HL-60 (cell line): ENCODE measurements at regions not wholly inside any gene's neighbourhood (a gene's known extent, or its start where the extent isn't known, plus 50 kb on each side); places are given as distances from the start of the nearest gene placed in this dataset.

Source experiments
- DNase-seq, 2 experiments: peaks; one replicate each; pipeline ENCODE4 v3.0.0-alpha.2; 2010 to 2020; ENCODE audit warnings: low read depth in 1 of 2, low spot score in 1 of 2
- H3K27ac ChIP-seq: fragments of 250-450 bp; sonication (Bioruptor Pico); replicated peaks from 2 replicates; pipeline ENCODE4 v1.5.1; 2020; ENCODE audit warnings: mild to moderate bottlenecking, moderate library complexity
- H3K27me3 ChIP-seq: fragments of 250-450 bp; sonication (Bioruptor Pico); 2 replicates; pipeline ENCODE4 v1.5.1; 2021; ENCODE audit warnings: mild to moderate bottlenecking, moderate library complexity; ENCODE audit not compliant: insufficient read depth, poor library complexity, severe bottlenecking
- H3K4me3 ChIP-seq: replicated peaks from 2 replicates; pipeline ENCODE4 v1.5.1; 2011; ENCODE audit warnings: mild to moderate bottlenecking, control low read depth, low read length; ENCODE audit not compliant: insufficient read depth
- CTCF ChIP-seq: IDR thresholded peaks from one replicate; pipeline ENCODE4 v1.5.1; 2011; ENCODE audit warnings: low read length, control low read depth, inconsistent platforms; ENCODE audit not compliant: insufficient read depth
- GABPA ChIP-seq: IDR thresholded peaks from 2 replicates; pipeline ENCODE4 v1.6.1; 2012; ENCODE audit warnings: low read depth
- POLR2AphosphoS5 ChIP-seq: IDR thresholded peaks from 2 replicates; pipeline ENCODE4 v1.6.1; 2012; ENCODE audit warnings: low read depth
- REST ChIP-seq: IDR thresholded peaks from 2 replicates; pipeline ENCODE4 v1.6.1; 2012; ENCODE audit warnings: low read depth; ENCODE audit not compliant: insufficient replicate concordance
- SPI1 ChIP-seq: IDR thresholded peaks from 2 replicates; pipeline ENCODE4 v1.6.1; 2012; ENCODE audit warnings: low read depth, mild to moderate bottlenecking, borderline replicate concordance

GRCh38 chr18:67590571-67591141, 74.1 kb upstream of the DSEL start:
- no peak overlapping the region for H3K27ac ChIP-seq
- TF ChIP-seq GABPA (no peak), REST (no peak), POLR2AphosphoS5 (no peak), SPI1 (no peak), CTCF (no peak)
- no peaks in the 10 kb centered on the region for H3K27me3 ChIP-seq
- no peak overlapping the region for H3K4me3 ChIP-seq
- no peak for DNase-seq

GRCh38 chr18:67589325-67589724, 72.8 kb upstream of the DSEL start:
- H3K27ac ChIP-seq, result no peak overlapping the region
- H3K4me3 ChIP-seq, result no peak overlapping the region
- no peak for DNase-seq
- TF ChIP-seq CTCF (no peak), REST (no peak), GABPA (no peak), SPI1 (no peak), POLR2AphosphoS5 (no peak)
- H3K27me3 ChIP-seq, result no peaks in the 10 kb centered on the region

GRCh38 chr18:67586101-67586500, 69.6 kb upstream of the DSEL start:
- Histone ChIP-seq H3K27ac (no peak overlapping the region), H3K4me3 (no peak overlapping the region), H3K27me3 (no peaks in the 10 kb centered on the region)
- TF ChIP-seq REST (no peak), GABPA (no peak), SPI1 (no peak), POLR2AphosphoS5 (no peak), CTCF (no peak)
- no peak for DNase-seq
